Activated CD8-positive, alpha-beta T cell treated with anti-CD3 and anti-CD28 coated beads for 36 hours (primary cell): ENCODE measurements at regions not wholly inside any gene's neighbourhood (a gene's known extent, or its start where the extent isn't known, plus 50 kb on each side); places are given as distances from the start of the nearest gene placed in this dataset.

Experiments
- ATAC-seq: fragments of 200-7000 bp; cut with Tn5 transposase; one replicate; pipeline ENCODE4 v1.10.0; 2021; ENCODE audit warnings: mild to moderate bottlenecking, moderate library complexity
- CTCF ChIA-PET: fragments of 350-600 bp; sonication (Branson Sonifier 250); formaldehyde crosslinking; loops from one replicate; lab custom pipeline; 2021; ENCODE audit warnings: antibody characterized with exemption; lab: Charles Lee
- POLR2A ChIA-PET: fragments of 350-600 bp; sonication (Branson Sonifier 250); formaldehyde crosslinking; loops from one replicate; lab custom pipeline; 2021; ENCODE audit warnings: antibody characterized with exemption; lab: Charles Lee
- DNase-seq: peaks from one replicate; pipeline ENCODE4 v3.0.0-alpha.2; 2020
- H3K27ac Mint-ChIP-seq: one replicate; pipeline ENCODE4 v1.8.0; 2021; ENCODE audit warnings: mild to moderate bottlenecking, mixed read lengths
- H3K27me3 Mint-ChIP-seq: one replicate; pipeline ENCODE4 v1.8.0; 2021; ENCODE audit warnings: mixed read lengths
- H3K36me3 Mint-ChIP-seq: one replicate; pipeline ENCODE4 v1.8.0; 2021; ENCODE audit warnings: low read depth, mixed read lengths
- H3K4me1 Mint-ChIP-seq: one replicate; pipeline ENCODE4 v1.8.0; 2021; ENCODE audit warnings: low read depth, mixed read lengths
- H3K4me3 Mint-ChIP-seq: one replicate; pipeline ENCODE4 v1.8.0; 2021; ENCODE audit warnings: mild to moderate bottlenecking, moderate library complexity, mixed read lengths
- H3K9me3 Mint-ChIP-seq: one replicate; pipeline ENCODE4 v1.8.0; 2021; ENCODE audit warnings: mixed read lengths
- CTCF ChIP-seq: fragments of 200-600 bp; IDR thresholded peaks from one replicate; pipeline ENCODE4 v1.8.0; 2022; ENCODE audit warnings: antibody characterized with exemption, mild to moderate bottlenecking
- intact Hi-C: fragments of 100-400 bp; cut with micrococcal nuclease; formaldehyde crosslinking; loops from one replicate; pipeline ENCODE4 v1.10.0; 2022

GRCh38 chr11:24375931-24376330 is 120.9 kb upstream of the LUZP2 start:
- Mint-ChIP-seq H3K4me1 (no peaks in the 10 kb centered on the region), H3K36me3 (no peaks in the 10 kb centered on the region), H3K4me3 (no peak overlapping the region), H3K27me3 (no peaks in the 10 kb centered on the region), H3K9me3 (peaks cover 5% of the 10 kb centered on the region), H3K27ac (no peak overlapping the region)
- intact Hi-C loops = no loop called here
- ChIA-PET POLR2A (interaction anchor here (0.6 kb wide), 1 partner anchor 519 kb away, joined by 4 read pairs; no protein-coding TSS in a partner anchor), CTCF (no interaction called here)
- DNase-seq (no peak), ATAC-seq (no peak)
- TF ChIP-seq CTCF = no peak

GRCh38 chr11:24383137-24383536 is 113.7 kb upstream of the LUZP2 start:
- TF ChIP-seq CTCF = no peak
- no peaks in the 10 kb centered on the region for H3K27me3 Mint-ChIP-seq
- no peak overlapping the region for H3K27ac Mint-ChIP-seq
- ChIA-PET CTCF (no interaction called here), POLR2A (no interaction called here)
- H3K4me3 Mint-ChIP-seq = no peak overlapping the region
- H3K36me3 Mint-ChIP-seq = no peaks in the 10 kb centered on the region
- ATAC-seq (no peak), DNase-seq (no peak)
- H3K4me1 Mint-ChIP-seq = no peaks in the 10 kb centered on the region
- intact Hi-C loops = no loop called here
- H3K9me3 Mint-ChIP-seq = peaks cover 10% of the 10 kb centered on the region

GRCh38 chr11:24384240-24384639 is 112.6 kb upstream of the LUZP2 start:
- DNase-seq (no peak), ATAC-seq (no peak)
- intact Hi-C loops = no loop called here
- TF ChIP-seq CTCF = no peak
- Mint-ChIP-seq H3K4me3 (no peak overlapping the region), H3K27ac (no peak overlapping the region), H3K27me3 (no peaks in the 10 kb centered on the region), H3K9me3 (peaks cover 8% of the 10 kb centered on the region), H3K36me3 (no peaks in the 10 kb centered on the region), H3K4me1 (no peaks in the 10 kb centered on the region)
- CTCF ChIA-PET = no interaction called here
- POLR2A ChIA-PET = no interaction called here

GRCh38 chr11:24386546-24387397 is 110.1 kb upstream of the LUZP2 start:
- no peak overlapping the region for H3K4me3 Mint-ChIP-seq
- no peak for TF ChIP-seq CTCF
- ChIA-PET POLR2A (no interaction called here), CTCF (no interaction called here)
- peaks cover 3% of the 10 kb centered on the region for H3K9me3 Mint-ChIP-seq
- no peaks in the 10 kb centered on the region for H3K36me3 Mint-ChIP-seq
- H3K4me1 Mint-ChIP-seq = no peaks in the 10 kb centered on the region
- H3K27me3 Mint-ChIP-seq = no peaks in the 10 kb centered on the region
- H3K27ac Mint-ChIP-seq = no peak overlapping the region
- DNase-seq (no peak), ATAC-seq (no peak)
- intact Hi-C loops = no loop called here

GRCh38 chr11:24389575-24389974 is 107.3 kb upstream of the LUZP2 start:
- no peak overlapping the region for H3K27ac Mint-ChIP-seq
- no peaks in the 10 kb centered on the region for H3K27me3 Mint-ChIP-seq
- peaks cover 2% of the 10 kb centered on the region for H3K9me3 Mint-ChIP-seq
- no peak for ATAC-seq
- intact Hi-C loops = no loop called here
- TF ChIP-seq CTCF = no peak
- H3K4me1 Mint-ChIP-seq = no peaks in the 10 kb centered on the region
- CTCF ChIA-PET = no interaction called here
- H3K4me3 Mint-ChIP-seq = no peak overlapping the region
- DNase-seq = no peak
- POLR2A ChIA-PET = no interaction called here
- H3K36me3 Mint-ChIP-seq = no peaks in the 10 kb centered on the region
